ENCODE measurements at regions not wholly inside any gene's neighbourhood (a gene's known extent, or its start where the extent isn't known, plus 50 kb on each side); places are given as distances from the start of the nearest gene placed in this dataset.

GRCh38 chr3:10693457-10693856 is 122.6 kb upstream of the SLC6A11 start:
- TF ChIP-seq REST (IDR thresholded peaks at IDR 0.05; ENCODE audit: low read depth) (no peak), TCF12 (IDR thresholded peaks at IDR 0.05; ENCODE audit: low read depth) (no peak), YY1 (IDR thresholded peaks at IDR 0.05; ENCODE audit: low read depth) (no peak), ZBTB7A (IDR thresholded peaks at IDR 0.05; ENCODE audit: low read depth) (no peak), CEBPB (IDR thresholded peaks at IDR 0.05) (no peak), TAF1 (IDR thresholded peaks at IDR 0.05; ENCODE audit: low read depth) (no peak), USF1 (IDR thresholded peaks at IDR 0.05) (no peak), TEAD4 (IDR thresholded peaks at IDR 0.05) (no peak), EP300 (IDR thresholded peaks at IDR 0.05; ENCODE audit: borderline replicate concordance) (no peak), FOXM1 (IDR thresholded peaks at IDR 0.05; ENCODE audit: borderline replicate concordance, low read depth) (no peak), EGR1 (IDR thresholded peaks at IDR 0.05) (no peak), MAX (IDR thresholded peaks at IDR 0.05) (no peak), RAD21 (IDR thresholded peaks at IDR 0.05; ENCODE audit: low read depth) (no peak; the same call in 1 of the 2 replicates), NFIC (IDR thresholded peaks at IDR 0.05) (no peak), CREB1 (IDR thresholded peaks at IDR 0.05; ENCODE audit: low read depth) (no peak)

GRCh38 chr3:10694179-10694578 is 121.8 kb upstream of the SLC6A11 start:
- TF ChIP-seq EP300 (IDR thresholded peaks at IDR 0.05; ENCODE audit: borderline replicate concordance) (no peak), NFIC (IDR thresholded peaks at IDR 0.05) (no peak), CEBPB (IDR thresholded peaks at IDR 0.05) (no peak), EGR1 (IDR thresholded peaks at IDR 0.05) (no peak)

GRCh38 chr3:10695595-10696285 is 120.3 kb upstream of the SLC6A11 start:
- TF ChIP-seq EP300 (IDR thresholded peaks at IDR 0.05; ENCODE audit: borderline replicate concordance) (no peak), ZBTB7A (IDR thresholded peaks at IDR 0.05; ENCODE audit: low read depth) (no peak), FOXM1 (IDR thresholded peaks at IDR 0.05; ENCODE audit: borderline replicate concordance, low read depth) (no peak), REST (IDR thresholded peaks at IDR 0.05; ENCODE audit: low read depth) (no peak)

- no peak for TF ChIP-seq MAX (IDR thresholded peaks at IDR 0.05)
- peak; percentile 72 for TF ChIP-seq USF1 (IDR thresholded peaks at IDR 0.05)
These were observed 118.1 kb upstream of the SLC6A11 start for GRCh38 chr3:10697918-10698317.

GRCh38 chr3:10700821-10701220 is 115.2 kb upstream of the SLC6A11 start:
- TF ChIP-seq YY1 (IDR thresholded peaks at IDR 0.05; ENCODE audit: low read depth) (no peak), TCF12 (IDR thresholded peaks at IDR 0.05; ENCODE audit: low read depth) (no peak), TAF1 (IDR thresholded peaks at IDR 0.05; ENCODE audit: low read depth) (no peak), CEBPB (IDR thresholded peaks at IDR 0.05) (no peak), EGR1 (IDR thresholded peaks at IDR 0.05) (no peak), ZBTB7A (IDR thresholded peaks at IDR 0.05; ENCODE audit: low read depth) (no peak), RAD21 (IDR thresholded peaks at IDR 0.05; ENCODE audit: low read depth) (no peak), CREB1 (IDR thresholded peaks at IDR 0.05; ENCODE audit: low read depth) (no peak), MAX (IDR thresholded peaks at IDR 0.05) (no peak), EP300 (IDR thresholded peaks at IDR 0.05; ENCODE audit: borderline replicate concordance) (no peak), USF1 (IDR thresholded peaks at IDR 0.05) (no peak), TEAD4 (IDR thresholded peaks at IDR 0.05) (no peak), REST (IDR thresholded peaks at IDR 0.05; ENCODE audit: low read depth) (no peak), FOXM1 (IDR thresholded peaks at IDR 0.05; ENCODE audit: borderline replicate concordance, low read depth) (no peak), NFIC (IDR thresholded peaks at IDR 0.05) (no peak)
